K562 (cell line): ENCODE measurements at regions not wholly inside any gene's neighbourhood (a gene's known extent, or its start where the extent isn't known, plus 50 kb on each side); places are given as distances from the start of the nearest gene placed in this dataset.

Source experiments
- CBFA2T2 ChIP-seq: fragments of 450-650 bp; conservative IDR thresholded peaks from 2 replicates; pipeline ENCODE4 v1.6.1; 2017; ENCODE audit warnings: mild to moderate bottlenecking
- CHAMP1 ChIP-seq: fragments of 450-650 bp; IDR thresholded peaks from 2 replicates; pipeline ENCODE4 v1.6.1; 2016; ENCODE audit warnings: mild to moderate bottlenecking
- CHD1 ChIP-seq: fragments of 200-600 bp; sonication (generic); IDR thresholded peaks from one replicate; pipeline ENCODE4 v1.6.1; 2012; ENCODE audit warnings: mild to moderate bottlenecking, moderate library complexity, low read length, inconsistent platforms
- CREB5 ChIP-seq: fragments of 250-450 bp; sonication (Bioruptor Pico); IDR thresholded peaks from 2 replicates; pipeline ENCODE4 v1.5.0; 2020; ENCODE audit warnings: mild to moderate bottlenecking
- DEAF1 ChIP-seq: fragments of 450-650 bp; formaldehyde crosslinking; IDR thresholded peaks from 2 replicates; pipeline ENCODE4 v1.4.0; 2020; ENCODE audit warnings: mild to moderate bottlenecking, moderate library complexity
- ESRRA ChIP-seq: fragments of 450-650 bp; IDR thresholded peaks from 2 replicates; pipeline ENCODE4 v1.6.1; 2014; ENCODE audit warnings: low read depth, mild to moderate bottlenecking, moderate library complexity, borderline replicate concordance
- ETV1 ChIP-seq: fragments of 450-650 bp; conservative IDR thresholded peaks from 2 replicates; pipeline ENCODE4 v1.6.1; 2016; ENCODE audit warnings: missing genetic modification characterization, control low read depth, low read depth, missing compliant biosample characterization
- MAX ChIP-seq: sonication (generic); formaldehyde crosslinking; IDR thresholded peaks from 2 replicates; pipeline ENCODE4 v1.9.0; 2022; ENCODE audit warnings: mild to moderate bottlenecking, missing genetic modification reagents
- MITF ChIP-seq: IDR thresholded peaks from 2 replicates; pipeline ENCODE4 v1.6.1; 2014; ENCODE audit warnings: antibody characterized with exemption
- RAD21 ChIP-seq, 2 experiments: fragments of 250-450 bp in 1 of 2; fragments of 450-650 bp in 1 of 2; sonication (Bioruptor Pico) in 1 of 2; formaldehyde crosslinking in 1 of 2; IDR thresholded peaks in 1 of 2; conservative IDR thresholded peaks in 1 of 2; 2 replicates each; pipeline versions ENCODE4 v1.4.0 to v1.8.0; 2020 to 2022; ENCODE audit warnings: mild to moderate bottlenecking in 2 of 2, moderate library complexity in 1 of 2
- SAP30 ChIP-seq: fragments of 200-600 bp; sonication (generic); IDR thresholded peaks from 2 replicates; pipeline ENCODE4 v1.6.1; 2012; ENCODE audit warnings: borderline replicate concordance, low read depth, mild to moderate bottlenecking, moderate library complexity, low read length, control low read depth, inconsistent platforms; ENCODE audit not compliant: insufficient read depth, poor library complexity, severe bottlenecking
- SIN3A ChIP-seq, 2 experiments: fragments of 150-350 bp in 1 of 2; IDR thresholded peaks; 2 replicates each; pipeline ENCODE4 v1.6.1; 2011 to 2016; ENCODE audit warnings: borderline replicate concordance in 2 of 2, low read depth in 2 of 2, low read length in 2 of 2, mild to moderate bottlenecking in 2 of 2, moderate library complexity in 2 of 2; ENCODE audit not compliant: control insufficient read depth in 1 of 2
- SREBF2 ChIP-seq: sonication (generic); formaldehyde crosslinking; IDR thresholded peaks from 2 replicates; pipeline ENCODE4 v1.4.0; 2020; ENCODE audit warnings: mild to moderate bottlenecking, missing genetic modification reagents
- TOE1 ChIP-seq, 2 experiments: fragments of 450-650 bp in 1 of 2; sonication (generic) in 1 of 2; formaldehyde crosslinking in 1 of 2; IDR thresholded peaks; 2 replicates each; pipeline versions ENCODE4 v1.7.1 to v1.8.0; 2016 to 2022; ENCODE audit warnings: borderline replicate concordance in 2 of 2, mild to moderate bottlenecking in 2 of 2, antibody characterized with exemption in 1 of 2, inconsistent platforms in 1 of 2, low read depth in 1 of 2, missing genetic modification reagents in 1 of 2, moderate library complexity in 1 of 2
- ZBTB17 ChIP-seq: fragments of 450-650 bp; formaldehyde crosslinking; IDR thresholded peaks from 2 replicates; pipeline ENCODE4 v1.4.0; 2020; ENCODE audit warnings: mild to moderate bottlenecking
- ZNF165 ChIP-seq: fragments of 250-450 bp; sonication (Bioruptor Pico); IDR thresholded peaks from 2 replicates; pipeline ENCODE4 v1.4.0; 2020; ENCODE audit warnings: borderline replicate concordance
- ZNF175 ChIP-seq: fragments of 200-800 bp; sonication (Bioruptor generic); IDR thresholded peaks from 2 replicates; pipeline ENCODE4 v1.6.1; 2016; ENCODE audit warnings: low read depth, mild to moderate bottlenecking, missing genetic modification characterization, missing compliant biosample characterization
- ZNF584 ChIP-seq: fragments of 200-800 bp; sonication (Bioruptor generic); IDR thresholded peaks from 2 replicates; pipeline ENCODE4 v1.6.1; 2016; ENCODE audit warnings: low read depth, mild to moderate bottlenecking, missing genetic modification characterization, missing compliant biosample characterization
- ZNF766 ChIP-seq: fragments of 200-800 bp; sonication (Bioruptor generic); conservative IDR thresholded peaks from 2 replicates; pipeline ENCODE4 v1.6.1; 2016; ENCODE audit warnings: missing genetic modification characterization, missing compliant biosample characterization

GRCh38 chr7:106371629-106372028 is 86.8 kb upstream of the NAMPT start (continued):
- TF ChIP-seq DEAF1 (CRISPR knock-in tag) (0 out of 2 replicates have a peak, but pooled peaks have one; percentile 39), CREB5 (CRISPR knock-in tag) (no peak), SREBF2 (CRISPR knock-in tag) (no peak), ETV1 (tag) (peak; percentile 97), ZNF766 (CRISPR knock-in tag) (peak; percentile 49; the same call in 1 of the 2 replicates), MAX (CRISPR knock-in tag) (0 out of 2 replicates have a peak, but pooled peaks have one; percentile 34), SAP30 (no peak), MITF (peak; percentile 63; the same call in 1 of the 2 replicates), TOE1 (IDR thresholded peaks at IDR 0.05; ENCODE audit: borderline replicate concordance) (peak; percentile 52; the same call in 1 of the 2 replicates), TOE1 (CRISPR knock-in tag; IDR thresholded peaks at IDR 0.05; ENCODE audit: borderline replicate concordance, low read depth) (no peak), ZNF175 (CRISPR knock-in tag) (peak; percentile 60; the same call in 1 of the 2 replicates), ZNF165 (CRISPR knock-in tag) (peak; percentile 3; the same call in 1 of the 2 replicates), CHD1 (no peak), SIN3A (IDR thresholded peaks at IDR 0.05; ENCODE audit: borderline replicate concordance in 2 of 2, control insufficient read depth in 1 of 2, low read depth in 2 of 2, low read length in 2 of 2) (no peak), RAD21 (CRISPR knock-in tag; conservative IDR thresholded peaks at IDR 0.05 in 1 of 2, IDR thresholded peaks at IDR 0.05 in 1 of 2) (peak; percentile 61 to 79), ZNF584 (CRISPR knock-in tag) (peak; percentile 65; the same call in 1 of the 2 replicates), CHAMP1 (no peak), ESRRA (0 out of 2 replicates have a peak, but pooled peaks have one; percentile 23), CBFA2T2 (peak; percentile 15; the same call in 1 of the 2 replicates), ZBTB17 (peak; percentile 53; the same call in 1 of the 2 replicates)
